A673 (cell line): ENCODE measurements at regions not wholly inside any gene's neighbourhood (a gene's known extent, or its start where the extent isn't known, plus 50 kb on each side); places are given as distances from the start of the nearest gene placed in this dataset.

Experiments used
- CTCF ChIP-seq: fragments of 300-800, 200-600 bp; sonication (generic); conservative IDR thresholded peaks from 2 replicates; pipeline ENCODE4 v1.5.1; 2017; ENCODE audit warnings: low read depth, mild to moderate bottlenecking, antibody characterized with exemption, low read length, moderate library complexity, mixed read lengths
- EZH2 ChIP-seq: fragments of 200-600 bp; sonication (generic); IDR thresholded peaks from 2 replicates; pipeline ENCODE4 v1.6.1; 2017; ENCODE audit warnings: borderline replicate concordance, low read depth, mild to moderate bottlenecking, mixed read lengths, antibody characterized with exemption, low read length; ENCODE audit not compliant: poor library complexity, severe bottlenecking

DNA sequence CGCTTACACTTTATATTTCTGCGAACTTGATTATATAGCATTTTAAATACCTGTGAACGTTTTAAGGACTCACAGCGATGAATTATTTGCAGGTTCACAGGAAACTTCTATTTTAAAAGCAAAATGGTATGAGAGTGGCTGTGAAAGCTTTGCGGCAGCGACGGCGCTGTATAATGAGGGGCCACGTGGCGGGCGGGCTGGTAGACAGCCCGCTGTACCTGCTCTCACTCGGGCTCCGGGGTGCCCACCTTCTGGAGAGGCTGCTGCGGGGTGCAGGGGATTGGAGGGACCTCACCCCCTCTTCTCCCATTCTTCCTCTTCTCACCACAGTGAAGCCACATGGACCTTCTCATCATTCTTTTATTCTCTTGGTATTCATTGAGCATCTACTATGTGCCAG is 164.2 kb upstream of the MYL2 start:
- TF ChIP-seq CTCF, result no peak
- TF ChIP-seq EZH2, result no peak
